ENCODE measurements at regions not wholly inside any gene's neighbourhood (a gene's known extent, or its start where the extent isn't known, plus 50 kb on each side); places are given as distances from the start of the nearest gene placed in this dataset.

GRCh38 chr4:137378821-137379220 is 153.5 kb downstream of the PCDH18 start:
- H3K4me1 Mint-ChIP-seq: no peaks in the 10 kb centered on the region
- Histone ChIP-seq H3K27ac (ENCODE audit: low read depth, low read length) (no peak overlapping the region), H3K9me3 (ENCODE audit: control insufficient read depth in 2 of 3, low read length in 3 of 3) (no peaks in the 10 kb centered on the region), H3K4me3 (ENCODE audit: low read length) (no peak overlapping the region), H3K4me1 (ENCODE audit: control insufficient read depth in 2 of 2, insufficient read depth in 2 of 2, low read length in 2 of 2) (no peaks in the 10 kb centered on the region), H3K36me3 (ENCODE audit: control insufficient read depth in 2 of 3, insufficient read depth in 3 of 3, low read length in 3 of 3) (no peaks in the 10 kb centered on the region), H3K27me3 (ENCODE audit: control insufficient read depth in 2 of 2, insufficient read depth in 2 of 2, low read length in 2 of 2) (no peaks in the 10 kb centered on the region)
- peaks cover 0 to 10% (median 5%) of the 10 kb centered on the region in 11 donors for H3K9me3 Mint-ChIP-seq
- no peak overlapping the region for H3K4me3 Mint-ChIP-seq
- POLR2A ChIA-PET: no interaction called here
- H3K27ac Mint-ChIP-seq: no peak overlapping the region
- ATAC-seq (no peak), DNase-seq (no peak)
- H3K36me3 Mint-ChIP-seq: no peaks in the 10 kb centered on the region
- CTCF ChIA-PET: no interaction called here
- H3K27me3 Mint-ChIP-seq: no peaks in the 10 kb centered on the region
- intact Hi-C loops (cut with micrococcal nuclease): no loop called here

- H3K36me3 Mint-ChIP-seq: no peaks in the 10 kb centered on the region
- Histone ChIP-seq H3K36me3 (ENCODE audit: control insufficient read depth in 2 of 3, insufficient read depth in 3 of 3, low read length in 3 of 3) (no peaks in the 10 kb centered on the region), H3K4me1 (ENCODE audit: control insufficient read depth in 2 of 2, insufficient read depth in 2 of 2, low read length in 2 of 2) (no peaks in the 10 kb centered on the region), H3K4me3 (ENCODE audit: low read length) (no peak overlapping the region), H3K9me3 (ENCODE audit: control insufficient read depth in 2 of 3, low read length in 3 of 3) (no peaks in the 10 kb centered on the region), H3K27me3 (ENCODE audit: control insufficient read depth in 2 of 2, insufficient read depth in 2 of 2, low read length in 2 of 2) (no peaks in the 10 kb centered on the region), H3K27ac (ENCODE audit: low read depth, low read length) (no peak overlapping the region)
- no peaks in the 10 kb centered on the region for H3K27me3 Mint-ChIP-seq
- H3K27ac Mint-ChIP-seq: no peak overlapping the region
- H3K4me1 Mint-ChIP-seq: no peaks in the 10 kb centered on the region
- no peak for ATAC-seq
- intact Hi-C loops (cut with micrococcal nuclease): no loop called here
- H3K4me3 Mint-ChIP-seq: no peak overlapping the region
- ChIA-PET CTCF (no interaction called here), POLR2A (no interaction called here)
- DNase-seq: no peak
- H3K9me3 Mint-ChIP-seq: peaks cover 0 to 11% (median 6%) of the 10 kb centered on the region in 11 donors
Measured at GRCh38 chr4:137378393-137378792, 153.9 kb downstream of the PCDH18 start.

- no peaks in the 10 kb centered on the region for H3K36me3 Mint-ChIP-seq
- H3K27me3 ChIP-seq (ENCODE audit: control insufficient read depth in 2 of 2, insufficient read depth in 2 of 2, low read length in 2 of 2): no peaks in the 10 kb centered on the region
- no peak for ATAC-seq
Measured at GRCh38 chr4:137376312-137376711, 156.0 kb downstream of the PCDH18 start.

GRCh38 chr4:137375111-137375850 is 157.0 kb downstream of the PCDH18 start:
- no peaks in the 10 kb centered on the region for H3K27me3 Mint-ChIP-seq
- no peak overlapping the region for H3K4me3 Mint-ChIP-seq
- CTCF ChIA-PET: no interaction called here
- H3K36me3 ChIP-seq (ENCODE audit: control insufficient read depth in 2 of 3, insufficient read depth in 3 of 3, low read length in 3 of 3): no peaks in the 10 kb centered on the region
- DNase-seq: no peak
- POLR2A ChIA-PET: no interaction called here
- no peaks in the 10 kb centered on the region for H3K9me3 ChIP-seq (ENCODE audit: control insufficient read depth in 2 of 3, low read length in 3 of 3)
- no peak overlapping the region for H3K4me3 ChIP-seq (ENCODE audit: low read length)
- ATAC-seq: no peak
- H3K27me3 ChIP-seq (ENCODE audit: control insufficient read depth in 2 of 2, insufficient read depth in 2 of 2, low read length in 2 of 2): no peaks in the 10 kb centered on the region
- H3K4me1 Mint-ChIP-seq: no peaks in the 10 kb centered on the region
- H3K27ac ChIP-seq (ENCODE audit: low read depth, low read length): no peak overlapping the region
- H3K36me3 Mint-ChIP-seq: no peaks in the 10 kb centered on the region
- H3K9me3 Mint-ChIP-seq: peaks cover 0 to 13% (median 6%) of the 10 kb centered on the region in 11 donors
- no peaks in the 10 kb centered on the region for H3K4me1 ChIP-seq (ENCODE audit: control insufficient read depth in 2 of 2, insufficient read depth in 2 of 2, low read length in 2 of 2)
- intact Hi-C loops (cut with micrococcal nuclease): no loop called here
- H3K27ac Mint-ChIP-seq: no peak overlapping the region

More at GRCh38 chr4:137376312-137376711, 156.0 kb downstream of the PCDH18 start:
- no peaks in the 10 kb centered on the region for H3K9me3 ChIP-seq (ENCODE audit: control insufficient read depth in 2 of 3, low read length in 3 of 3)
- intact Hi-C loops (cut with micrococcal nuclease): no loop called here
- no peak overlapping the region for H3K4me3 ChIP-seq (ENCODE audit: low read length)
- ChIA-PET POLR2A (no interaction called here), CTCF (no interaction called here)
- no peak overlapping the region for H3K4me3 Mint-ChIP-seq
- no peaks in the 10 kb centered on the region for H3K36me3 ChIP-seq (ENCODE audit: control insufficient read depth in 2 of 3, insufficient read depth in 3 of 3, low read length in 3 of 3)
- no peak overlapping the region for H3K27ac ChIP-seq (ENCODE audit: low read depth, low read length)
- no peaks in the 10 kb centered on the region for H3K27me3 Mint-ChIP-seq
- H3K9me3 Mint-ChIP-seq: peaks cover 0 to 13% (median 6%) of the 10 kb centered on the region in 11 donors
- no peak for DNase-seq
- H3K4me1 Mint-ChIP-seq: no peaks in the 10 kb centered on the region
- H3K4me1 ChIP-seq (ENCODE audit: control insufficient read depth in 2 of 2, insufficient read depth in 2 of 2, low read length in 2 of 2): no peaks in the 10 kb centered on the region
- H3K27ac Mint-ChIP-seq: no peak overlapping the region

- intact Hi-C loops (cut with micrococcal nuclease): no loop called here
Measured at GRCh38 chr4:137370679-137371078, 161.6 kb downstream of the PCDH18 start.

GRCh38 chr4:137370206-137370633 is 162.1 kb downstream of the PCDH18 start:
- H3K4me3 Mint-ChIP-seq: no peak overlapping the region
- H3K4me3 ChIP-seq (ENCODE audit: low read length): no peak overlapping the region
- peaks cover 0 to 13% (median 3%) of the 10 kb centered on the region in 11 donors for H3K9me3 Mint-ChIP-seq
- H3K36me3 Mint-ChIP-seq: no peaks in the 10 kb centered on the region
- intact Hi-C loops (cut with micrococcal nuclease): no loop called here
- H3K36me3 ChIP-seq (ENCODE audit: control insufficient read depth in 2 of 3, insufficient read depth in 3 of 3, low read length in 3 of 3): no peaks in the 10 kb centered on the region
- ChIA-PET CTCF (no interaction called here), POLR2A (no interaction called here)
- H3K27ac Mint-ChIP-seq: no peak overlapping the region
- H3K4me1 Mint-ChIP-seq: no peaks in the 10 kb centered on the region
- no peak overlapping the region for H3K27ac ChIP-seq (ENCODE audit: low read depth, low read length)
- H3K27me3 Mint-ChIP-seq: no peaks in the 10 kb centered on the region
- DNase-seq: no peak
- no peak for ATAC-seq
- no peaks in the 10 kb centered on the region for H3K4me1 ChIP-seq (ENCODE audit: control insufficient read depth in 2 of 2, insufficient read depth in 2 of 2, low read length in 2 of 2)
- no peaks in the 10 kb centered on the region for H3K27me3 ChIP-seq (ENCODE audit: control insufficient read depth in 2 of 2, insufficient read depth in 2 of 2, low read length in 2 of 2)
- no peaks in the 10 kb centered on the region for H3K9me3 ChIP-seq (ENCODE audit: control insufficient read depth in 2 of 3, low read length in 3 of 3)

More at GRCh38 chr4:137370679-137371078, 161.6 kb downstream of the PCDH18 start:
- Histone ChIP-seq H3K4me1 (ENCODE audit: control insufficient read depth in 2 of 2, insufficient read depth in 2 of 2, low read length in 2 of 2) (no peaks in the 10 kb centered on the region), H3K27ac (ENCODE audit: low read depth, low read length) (no peak overlapping the region), H3K36me3 (ENCODE audit: control insufficient read depth in 2 of 3, insufficient read depth in 3 of 3, low read length in 3 of 3) (no peaks in the 10 kb centered on the region), H3K4me3 (ENCODE audit: low read length) (no peak overlapping the region), H3K27me3 (ENCODE audit: control insufficient read depth in 2 of 2, insufficient read depth in 2 of 2, low read length in 2 of 2) (no peaks in the 10 kb centered on the region), H3K9me3 (ENCODE audit: control insufficient read depth in 2 of 3, low read length in 3 of 3) (no peaks in the 10 kb centered on the region)
- H3K4me3 Mint-ChIP-seq: no peak overlapping the region
- H3K27ac Mint-ChIP-seq: no peak overlapping the region
- POLR2A ChIA-PET: no interaction called here
- no peaks in the 10 kb centered on the region for H3K4me1 Mint-ChIP-seq
- DNase-seq: no peak
- no peak for ATAC-seq
- peaks cover 0 to 13% (median 1%) of the 10 kb centered on the region in 11 donors for H3K9me3 Mint-ChIP-seq
- CTCF ChIA-PET: no interaction called here
- no peaks in the 10 kb centered on the region for H3K27me3 Mint-ChIP-seq
- H3K36me3 Mint-ChIP-seq: no peaks in the 10 kb centered on the region

- H3K4me3 Mint-ChIP-seq: no peak overlapping the region
- ATAC-seq: no peak
Measured at GRCh38 chr4:137367620-137368019, 164.7 kb downstream of the PCDH18 start.

More at GRCh38 chr4:137367620-137368019, 164.7 kb downstream of the PCDH18 start:
- Mint-ChIP-seq H3K27me3 (no peaks in the 10 kb centered on the region), H3K9me3 (peaks cover 0 to 14% (median 4%) of the 10 kb centered on the region in 11 donors), H3K4me1 (no peaks in the 10 kb centered on the region), H3K27ac (no peak overlapping the region), H3K36me3 (no peaks in the 10 kb centered on the region)
- H3K9me3 ChIP-seq (ENCODE audit: control insufficient read depth in 2 of 3, low read length in 3 of 3): no peaks in the 10 kb centered on the region
- no peaks in the 10 kb centered on the region for H3K27me3 ChIP-seq (ENCODE audit: control insufficient read depth in 2 of 2, insufficient read depth in 2 of 2, low read length in 2 of 2)
- ChIA-PET POLR2A (no interaction called here), CTCF (no interaction called here)
- intact Hi-C loops (cut with micrococcal nuclease): no loop called here
- no peak overlapping the region for H3K4me3 ChIP-seq (ENCODE audit: low read length)
- H3K4me1 ChIP-seq (ENCODE audit: control insufficient read depth in 2 of 2, insufficient read depth in 2 of 2, low read length in 2 of 2): no peaks in the 10 kb centered on the region
- no peak overlapping the region for H3K27ac ChIP-seq (ENCODE audit: low read depth, low read length)
- no peaks in the 10 kb centered on the region for H3K36me3 ChIP-seq (ENCODE audit: control insufficient read depth in 2 of 3, insufficient read depth in 3 of 3, low read length in 3 of 3)
- DNase-seq: no peak

Measured in naive thymus-derived CD4-positive, alpha-beta T cell (primary cell).